ENCODE measurements at regions not wholly inside any gene's neighbourhood (a gene's known extent, or its start where the extent isn't known, plus 50 kb on each side); places are given as distances from the start of the nearest gene placed in this dataset.

GRCh38 chr20:11849976-11850670, 67.6 kb upstream of the BTBD3 start:
- Histone ChIP-seq H3K27ac (ENCODE audit: low read depth, low read length) (no peak overlapping the region), H3K9ac (ENCODE audit: low read length) (no peak overlapping the region), H3K9me3 (ENCODE audit: low read length) (no peaks in the 10 kb centered on the region), H3K36me3 (ENCODE audit: insufficient read depth, low read length) (no peaks in the 10 kb centered on the region), H3K4me3 (ENCODE audit: low read depth in 1 of 2, low read length in 2 of 2) (no peak overlapping the region), H3K27me3 (ENCODE audit: control insufficient read depth in 1 of 2, insufficient read depth in 2 of 2, low read length in 2 of 2) (no peaks in the 10 kb centered on the region), H3K4me1 (ENCODE audit: insufficient read depth, low read length) (no peaks in the 10 kb centered on the region)

- Histone ChIP-seq H3K9ac (ENCODE audit: low read length) (no peak overlapping the region), H3K36me3 (ENCODE audit: insufficient read depth, low read length) (no peaks in the 10 kb centered on the region), H3K27ac (ENCODE audit: low read depth, low read length) (no peak overlapping the region), H3K27me3 (ENCODE audit: control insufficient read depth in 1 of 2, insufficient read depth in 2 of 2, low read length in 2 of 2) (no peaks in the 10 kb centered on the region), H3K9me3 (ENCODE audit: low read length) (no peaks in the 10 kb centered on the region), H3K4me1 (ENCODE audit: insufficient read depth, low read length) (no peaks in the 10 kb centered on the region), H3K4me3 (ENCODE audit: low read depth in 1 of 2, low read length in 2 of 2) (no peak overlapping the region)
Observed at GRCh38 chr20:11850901-11851300, 66.8 kb upstream of the BTBD3 start.

GRCh38 chr20:11851646-11852045, 66.0 kb upstream of the BTBD3 start:
- Histone ChIP-seq H3K4me1 (ENCODE audit: insufficient read depth, low read length) (no peaks in the 10 kb centered on the region), H3K27me3 (ENCODE audit: control insufficient read depth in 1 of 2, insufficient read depth in 2 of 2, low read length in 2 of 2) (no peaks in the 10 kb centered on the region), H3K9me3 (ENCODE audit: low read length) (no peaks in the 10 kb centered on the region), H3K9ac (ENCODE audit: low read length) (no peak overlapping the region), H3K36me3 (ENCODE audit: insufficient read depth, low read length) (no peaks in the 10 kb centered on the region), H3K27ac (ENCODE audit: low read depth, low read length) (no peak overlapping the region), H3K4me3 (ENCODE audit: low read depth in 1 of 2, low read length in 2 of 2) (no peak overlapping the region)

GRCh38 chr20:11852189-11852588, 65.5 kb upstream of the BTBD3 start:
- Histone ChIP-seq H3K4me3 (ENCODE audit: low read depth in 1 of 2, low read length in 2 of 2) (no peak overlapping the region), H3K27me3 (ENCODE audit: control insufficient read depth in 1 of 2, insufficient read depth in 2 of 2, low read length in 2 of 2) (no peaks in the 10 kb centered on the region), H3K36me3 (ENCODE audit: insufficient read depth, low read length) (no peaks in the 10 kb centered on the region), H3K27ac (ENCODE audit: low read depth, low read length) (no peak overlapping the region), H3K4me1 (ENCODE audit: insufficient read depth, low read length) (no peaks in the 10 kb centered on the region), H3K9me3 (ENCODE audit: low read length) (no peaks in the 10 kb centered on the region), H3K9ac (ENCODE audit: low read length) (no peak overlapping the region)

- Histone ChIP-seq H3K27me3 (ENCODE audit: control insufficient read depth in 1 of 2, insufficient read depth in 2 of 2, low read length in 2 of 2) (no peaks in the 10 kb centered on the region), H3K27ac (ENCODE audit: low read depth, low read length) (no peak overlapping the region), H3K9me3 (ENCODE audit: low read length) (no peaks in the 10 kb centered on the region), H3K4me1 (ENCODE audit: insufficient read depth, low read length) (no peaks in the 10 kb centered on the region), H3K36me3 (ENCODE audit: insufficient read depth, low read length) (no peaks in the 10 kb centered on the region), H3K9ac (ENCODE audit: low read length) (no peak overlapping the region), H3K4me3 (ENCODE audit: low read depth in 1 of 2, low read length in 2 of 2) (no peak overlapping the region)
Observed at GRCh38 chr20:11852811-11853210, 64.9 kb upstream of the BTBD3 start.

- Histone ChIP-seq H3K4me1 (ENCODE audit: insufficient read depth, low read length) (no peaks in the 10 kb centered on the region), H3K36me3 (ENCODE audit: insufficient read depth, low read length) (no peaks in the 10 kb centered on the region), H3K4me3 (ENCODE audit: low read depth in 1 of 2, low read length in 2 of 2) (no peak overlapping the region), H3K9ac (ENCODE audit: low read length) (no peak overlapping the region), H3K9me3 (ENCODE audit: low read length) (no peaks in the 10 kb centered on the region), H3K27me3 (ENCODE audit: control insufficient read depth in 1 of 2, insufficient read depth in 2 of 2, low read length in 2 of 2) (no peaks in the 10 kb centered on the region), H3K27ac (ENCODE audit: low read depth, low read length) (no peak overlapping the region)
Observed at GRCh38 chr20:11853359-11853758, 64.3 kb upstream of the BTBD3 start.

GRCh38 chr20:11861479-11861878, 56.2 kb upstream of the BTBD3 start:
- Histone ChIP-seq H3K27ac (ENCODE audit: low read depth, low read length) (no peak overlapping the region), H3K27me3 (ENCODE audit: control insufficient read depth in 1 of 2, insufficient read depth in 2 of 2, low read length in 2 of 2) (no peaks in the 10 kb centered on the region), H3K9me3 (ENCODE audit: low read length) (no peaks in the 10 kb centered on the region), H3K36me3 (ENCODE audit: insufficient read depth, low read length) (no peaks in the 10 kb centered on the region), H3K4me3 (ENCODE audit: low read depth in 1 of 2, low read length in 2 of 2) (no peak overlapping the region), H3K9ac (ENCODE audit: low read length) (no peak overlapping the region), H3K4me1 (ENCODE audit: insufficient read depth, low read length) (no peaks in the 10 kb centered on the region)

- Histone ChIP-seq H3K9me3 (ENCODE audit: low read length) (no peaks in the 10 kb centered on the region), H3K4me1 (ENCODE audit: insufficient read depth, low read length) (no peaks in the 10 kb centered on the region), H3K27ac (ENCODE audit: low read depth, low read length) (no peak overlapping the region), H3K4me3 (ENCODE audit: low read depth in 1 of 2, low read length in 2 of 2) (no peak overlapping the region), H3K36me3 (ENCODE audit: insufficient read depth, low read length) (no peaks in the 10 kb centered on the region), H3K27me3 (ENCODE audit: control insufficient read depth in 1 of 2, insufficient read depth in 2 of 2, low read length in 2 of 2) (no peaks in the 10 kb centered on the region), H3K9ac (ENCODE audit: low read length) (no peak overlapping the region)
Observed at GRCh38 chr20:11867291-11867919, 50.3 kb upstream of the BTBD3 start.
